ENCODE measurements at regions not wholly inside any gene's neighbourhood (a gene's known extent, or its start where the extent isn't known, plus 50 kb on each side); places are given as distances from the start of the nearest gene placed in this dataset.

DNA sequence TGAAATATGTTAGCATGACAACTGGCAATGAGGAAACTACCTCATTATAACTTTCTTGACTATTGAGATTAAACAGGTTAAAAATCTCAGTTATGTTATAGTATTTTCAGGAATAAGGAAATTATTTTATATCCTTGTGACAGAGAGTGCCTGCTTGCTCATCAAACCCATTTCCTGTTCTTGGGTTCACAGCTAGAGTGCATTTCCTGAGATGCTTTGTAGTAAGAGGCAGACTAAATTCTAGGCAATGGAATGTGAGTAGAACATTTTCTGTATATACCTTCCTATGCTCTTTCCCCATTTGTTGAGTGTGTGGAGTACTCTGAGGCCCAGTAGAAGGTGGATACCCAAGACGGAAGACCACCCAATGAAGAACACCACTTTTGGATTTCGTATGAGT is 96.9 kb upstream of the CASK start:
- TF ChIP-seq YY1 (IDR thresholded peaks at IDR 0.05; ENCODE audit: insufficient read depth, insufficient read length) (no peak), SUZ12 (IDR thresholded peaks at IDR 0.05; ENCODE audit: extremely low read depth, insufficient read depth, insufficient read length) (no peak), ZNF274 (IDR thresholded peaks at IDR 0.05; ENCODE audit: low read depth, low read length) (no peak)

Measured in NT2/D1 (cell line).